NB4 (cell line): ENCODE measurements at regions not wholly inside any gene's neighbourhood (a gene's known extent, or its start where the extent isn't known, plus 50 kb on each side); places are given as distances from the start of the nearest gene placed in this dataset.
A peak's percentile ranks its signal among the peaks of the same experiment; 100 is the strongest.
"Not testable (repeated sequence)": the region's sequence is repeated elsewhere in the genome, so short reads cannot be mapped to it uniquely, and the experiment has no call there.

Source experiments
- DNase-seq: peaks from one replicate; pipeline ENCODE4 v3.0.0; 2010; ENCODE audit warnings: low read depth
- H3K4me3 ChIP-seq: one replicate; pipeline ENCODE4 v1.5.1; 2011; ENCODE audit warnings: mild to moderate bottlenecking, low read depth, low read length, moderate library complexity
- TF ChIP-seq, protein P1 (sequence below): IDR thresholded peaks from one replicate; pipeline ENCODE4 v1.5.1; 2012; ENCODE audit warnings: low read depth, low read length

DNA sequence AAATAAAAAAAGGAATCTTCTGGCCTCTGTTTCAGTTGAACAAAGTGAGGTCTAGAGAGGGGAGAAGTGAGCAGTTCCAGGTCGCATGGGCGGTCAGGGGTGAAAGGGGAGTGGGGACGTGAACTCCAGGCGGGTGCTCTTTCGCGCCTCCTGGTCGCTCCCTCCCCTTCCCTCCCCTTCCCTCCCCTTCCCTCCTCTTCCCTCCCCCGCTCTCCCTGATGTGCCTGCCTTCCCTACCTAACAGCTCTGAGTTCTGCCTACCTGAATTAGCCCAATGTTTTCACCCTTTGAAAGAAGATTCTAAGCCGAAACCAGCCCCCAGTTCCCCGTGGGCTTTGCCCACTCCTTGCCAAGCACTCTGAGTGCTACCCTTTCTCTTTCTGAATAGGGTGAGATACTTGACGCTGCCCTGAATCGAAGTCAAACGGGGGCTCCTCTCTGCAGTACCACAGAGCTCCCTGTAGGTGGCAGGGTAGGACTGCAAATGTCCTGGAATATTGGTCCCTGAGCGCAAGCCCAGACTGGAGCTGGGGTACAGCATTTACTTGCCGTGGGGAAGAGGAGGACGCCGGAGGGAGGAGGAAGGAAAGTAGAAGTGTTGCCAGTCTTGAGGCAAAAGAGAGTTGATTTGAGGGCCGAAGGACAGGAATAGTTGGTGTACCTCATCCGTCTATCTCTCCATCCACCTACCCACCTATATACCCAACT lies 214.4 kb downstream of the NPIPA7 start:
- DNase-seq, result peak; percentile 11
- TF ChIP-seq, protein P1, sequence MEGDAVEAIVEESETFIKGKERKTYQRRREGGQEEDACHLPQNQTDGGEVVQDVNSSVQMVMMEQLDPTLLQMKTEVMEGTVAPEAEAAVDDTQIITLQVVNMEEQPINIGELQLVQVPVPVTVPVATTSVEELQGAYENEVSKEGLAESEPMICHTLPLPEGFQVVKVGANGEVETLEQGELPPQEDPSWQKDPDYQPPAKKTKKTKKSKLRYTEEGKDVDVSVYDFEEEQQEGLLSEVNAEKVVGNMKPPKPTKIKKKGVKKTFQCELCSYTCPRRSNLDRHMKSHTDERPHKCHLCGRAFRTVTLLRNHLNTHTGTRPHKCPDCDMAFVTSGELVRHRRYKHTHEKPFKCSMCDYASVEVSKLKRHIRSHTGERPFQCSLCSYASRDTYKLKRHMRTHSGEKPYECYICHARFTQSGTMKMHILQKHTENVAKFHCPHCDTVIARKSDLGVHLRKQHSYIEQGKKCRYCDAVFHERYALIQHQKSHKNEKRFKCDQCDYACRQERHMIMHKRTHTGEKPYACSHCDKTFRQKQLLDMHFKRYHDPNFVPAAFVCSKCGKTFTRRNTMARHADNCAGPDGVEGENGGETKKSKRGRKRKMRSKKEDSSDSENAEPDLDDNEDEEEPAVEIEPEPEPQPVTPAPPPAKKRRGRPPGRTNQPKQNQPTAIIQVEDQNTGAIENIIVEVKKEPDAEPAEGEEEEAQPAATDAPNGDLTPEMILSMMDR, result peak; percentile 22
- not testable (repeated sequence) for H3K4me3 ChIP-seq

- not testable (repeated sequence) for DNase-seq
Observed at GRCh38 chr16:16595029-16595718, 216.2 kb downstream of the NPIPA7 start.

DNA sequence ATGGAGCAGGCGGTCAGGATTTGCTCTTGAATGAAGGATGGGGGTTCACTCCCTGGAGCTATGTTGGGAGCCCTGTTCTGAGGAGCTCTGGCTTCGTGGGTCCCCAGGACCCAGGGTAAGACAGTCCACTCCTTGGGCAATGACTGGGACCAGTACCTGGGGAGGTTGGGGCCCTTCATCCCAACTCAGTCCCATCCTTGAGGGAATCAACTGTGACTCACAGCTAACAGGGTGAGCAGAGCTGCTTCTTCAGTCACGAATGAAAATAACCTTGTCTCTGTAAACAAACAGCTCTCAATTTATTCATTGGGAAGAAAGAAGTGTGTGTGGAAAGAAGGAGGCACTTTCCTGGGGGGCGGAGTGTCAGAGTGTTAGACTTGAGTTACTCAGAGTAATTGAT lies 222.3 kb downstream of the NPIPA7 start:
- DNase-seq, H3K4me3 ChIP-seq: not testable (repeated sequence)

More at GRCh38 chr16:16595029-16595718, 216.2 kb downstream of the NPIPA7 start:
- H3K4me3 ChIP-seq, result not testable (repeated sequence)

DNA sequence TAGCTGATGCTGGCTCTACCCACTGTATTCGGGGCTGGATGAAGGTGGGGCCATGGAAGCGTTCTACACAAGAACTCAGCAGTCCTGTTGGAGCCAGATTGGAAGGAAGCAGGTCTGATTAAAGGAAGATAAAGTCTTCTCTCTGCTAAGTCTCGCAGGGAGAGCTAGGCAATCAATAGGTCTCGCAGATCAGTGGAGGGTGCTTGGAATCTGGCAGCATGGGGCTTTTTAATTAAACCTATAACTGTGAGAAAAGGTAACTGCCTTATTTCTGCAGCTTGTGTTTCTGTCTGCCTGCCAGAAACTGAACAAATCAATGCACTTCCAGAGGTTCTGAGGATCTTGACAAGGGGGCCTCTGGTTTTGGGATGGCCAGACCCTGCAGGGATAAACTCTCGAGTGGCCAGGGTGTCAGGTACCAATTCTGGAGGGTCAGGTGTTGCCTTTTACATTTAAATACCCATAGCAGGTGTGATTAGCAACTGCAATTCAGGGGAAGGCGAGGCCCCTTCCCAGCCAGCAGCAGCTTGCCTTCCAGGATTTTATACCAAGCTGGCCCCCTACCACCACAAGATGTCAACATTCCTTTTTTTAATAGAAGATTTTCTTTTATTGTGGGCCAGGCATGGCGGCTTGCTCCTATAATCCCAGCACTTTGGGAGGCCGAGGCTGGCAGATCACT lies 228.6 kb downstream of the NPIPA7 start:
- DNase-seq, result not testable (repeated sequence)

GRCh38 chr16:16609627-16610026 lies 230.7 kb downstream of the NPIPA7 start:
- not testable (repeated sequence) for DNase-seq, H3K4me3 ChIP-seq

More for the DNA sequence above, 228.6 kb downstream of the NPIPA7 start:
- not testable (repeated sequence) for H3K4me3 ChIP-seq

- not testable (repeated sequence) for H3K4me3 ChIP-seq, DNase-seq
Observed at GRCh38 chr16:16610389-16610967, 231.5 kb downstream of the NPIPA7 start.

GRCh38 chr16:16613212-16613611 lies 234.3 kb downstream of the NPIPA7 start:
- not testable (repeated sequence) for H3K4me3 ChIP-seq, DNase-seq

DNA sequence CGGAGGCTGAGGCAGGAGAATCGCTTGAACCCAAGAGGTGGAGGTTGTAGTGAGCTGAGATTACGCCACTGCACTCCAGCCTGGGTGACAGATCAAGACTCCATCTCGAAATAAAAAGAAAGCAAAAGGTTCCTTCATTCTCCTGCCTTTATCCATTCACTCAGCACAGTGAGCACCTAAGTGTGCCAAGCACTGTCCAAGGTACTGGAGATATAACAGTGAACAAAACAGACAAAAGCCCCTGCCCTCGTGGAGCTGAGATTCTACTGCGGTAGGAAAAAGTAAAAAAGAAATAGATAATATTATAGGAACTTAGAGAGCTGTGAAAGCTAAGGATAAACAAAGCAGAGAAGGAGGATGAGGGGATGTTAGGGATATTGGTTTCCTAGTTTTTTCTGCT lies 235.5 kb downstream of the NPIPA7 start:
- H3K4me3 ChIP-seq, DNase-seq: not testable (repeated sequence)

- DNase-seq, result not testable (repeated sequence)
Observed at GRCh38 chr16:16618963-16619465, 240.1 kb downstream of the NPIPA7 start.

DNA sequence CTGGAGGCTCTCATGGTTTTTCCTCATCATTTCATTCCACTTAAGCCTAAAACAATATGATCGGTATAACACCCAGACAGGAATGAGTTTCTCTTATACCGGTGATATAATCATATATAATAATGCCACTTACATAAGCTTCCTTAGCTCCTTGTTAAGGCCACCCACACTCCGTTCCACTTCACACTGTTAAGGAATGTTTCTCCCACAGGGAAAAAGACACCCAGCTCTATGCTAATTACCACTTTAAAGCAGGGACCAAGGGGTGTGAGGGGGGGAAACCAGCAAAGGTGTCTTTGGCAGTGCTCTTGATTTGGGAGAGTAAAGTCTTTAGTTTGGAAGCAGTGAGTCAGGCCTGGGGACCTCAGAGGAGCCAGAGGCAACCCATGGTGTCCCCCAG lies 245.4 kb downstream of the NPIPA7 start:
- H3K4me3 ChIP-seq, DNase-seq: not testable (repeated sequence)

More at GRCh38 chr16:16618963-16619465, 240.1 kb downstream of the NPIPA7 start:
- H3K4me3 ChIP-seq, result not testable (repeated sequence)

DNA sequence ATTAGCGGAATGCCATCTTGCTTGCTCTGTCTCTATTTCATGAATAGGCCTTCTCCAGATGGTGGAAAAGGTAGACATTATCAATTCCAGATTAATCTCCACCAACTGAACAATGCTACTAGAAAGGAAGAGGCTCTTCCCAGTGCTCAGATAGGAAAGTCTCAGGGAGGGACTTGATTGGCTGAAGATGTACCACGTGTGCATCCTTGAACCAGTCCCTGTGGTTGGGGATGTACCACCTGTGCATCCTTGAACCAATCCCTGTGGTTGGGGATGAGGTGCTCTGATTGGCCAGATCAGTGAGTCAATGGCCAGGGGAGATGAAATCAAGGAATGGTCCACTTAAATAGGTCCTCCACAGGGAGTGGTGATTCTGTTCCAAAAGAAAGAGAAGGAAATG lies 246.2 kb downstream of the NPIPA7 start:
- not testable (repeated sequence) for DNase-seq, H3K4me3 ChIP-seq

DNA sequence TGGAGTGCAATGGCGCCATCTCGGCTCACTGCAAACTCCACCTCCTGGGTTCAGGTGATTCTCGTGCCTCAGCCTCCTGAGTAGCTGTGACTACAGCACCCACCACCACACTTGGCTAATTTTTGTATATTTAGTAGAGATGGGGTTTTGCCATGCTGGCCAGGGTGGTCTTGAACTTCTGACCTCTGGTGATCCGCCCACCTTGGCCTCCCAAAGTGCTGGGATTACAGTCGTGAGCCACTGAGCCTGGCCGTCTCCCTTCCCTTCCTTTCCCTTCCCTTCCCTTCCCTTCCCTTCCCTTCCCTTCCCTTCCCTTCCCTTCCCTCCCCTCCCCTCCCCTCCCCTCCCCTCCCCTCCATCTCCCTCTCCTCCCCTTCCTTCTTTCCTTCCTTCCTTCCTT lies 248.9 kb downstream of the NPIPA7 start:
- DNase-seq, H3K4me3 ChIP-seq: not testable (repeated sequence)

- not testable (repeated sequence) for H3K4me3 ChIP-seq, DNase-seq
Observed at GRCh38 chr16:16638231-16638630, 259.3 kb downstream of the NPIPA7 start.

DNA sequence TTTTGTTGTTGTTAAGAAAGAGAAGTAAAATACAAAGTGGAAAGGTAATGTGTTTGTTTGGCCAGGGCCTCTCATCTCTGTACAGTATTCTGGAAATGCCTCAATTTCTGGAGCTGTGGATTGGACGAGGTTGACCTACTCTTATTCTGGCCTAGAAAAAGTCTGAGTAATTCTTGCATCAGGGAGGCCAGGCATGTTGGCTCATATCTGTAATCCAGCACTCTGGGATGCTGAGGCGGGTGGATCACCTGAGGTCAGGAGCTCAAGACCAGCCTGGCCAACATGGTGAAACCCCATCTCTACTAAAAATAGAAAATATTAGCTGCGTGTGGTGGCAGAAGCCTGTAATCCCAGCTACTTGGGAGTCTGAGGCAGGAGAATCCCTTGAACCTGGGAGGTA lies 259.8 kb downstream of the NPIPA7 start:
- DNase-seq, H3K4me3 ChIP-seq: not testable (repeated sequence)

- DNase-seq, H3K4me3 ChIP-seq: not testable (repeated sequence)
Observed at GRCh38 chr16:16643828-16644227, 264.9 kb downstream of the NPIPA7 start.

DNA sequence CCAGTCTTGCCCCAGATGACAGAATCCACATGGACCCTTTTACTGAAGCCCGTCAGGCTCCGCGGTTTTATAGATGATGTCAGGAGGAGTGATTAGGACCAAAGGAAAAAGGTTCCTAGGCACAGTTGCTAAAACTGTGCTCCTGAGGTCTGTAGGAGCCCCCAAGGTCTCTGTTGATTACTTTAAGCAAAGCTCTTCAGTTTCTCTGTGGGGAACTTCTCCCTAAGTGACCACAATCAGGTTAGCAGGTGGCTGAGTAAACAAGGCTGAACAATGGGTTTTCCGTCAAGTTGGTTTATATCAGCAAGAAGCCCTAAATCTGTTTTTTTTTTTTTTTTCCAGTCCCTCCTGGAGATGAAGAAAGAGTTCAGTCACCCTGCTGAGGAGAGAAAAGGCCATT lies 269.1 kb downstream of the NPIPA7 start:
- H3K4me3 ChIP-seq, DNase-seq: not testable (repeated sequence)

DNA sequence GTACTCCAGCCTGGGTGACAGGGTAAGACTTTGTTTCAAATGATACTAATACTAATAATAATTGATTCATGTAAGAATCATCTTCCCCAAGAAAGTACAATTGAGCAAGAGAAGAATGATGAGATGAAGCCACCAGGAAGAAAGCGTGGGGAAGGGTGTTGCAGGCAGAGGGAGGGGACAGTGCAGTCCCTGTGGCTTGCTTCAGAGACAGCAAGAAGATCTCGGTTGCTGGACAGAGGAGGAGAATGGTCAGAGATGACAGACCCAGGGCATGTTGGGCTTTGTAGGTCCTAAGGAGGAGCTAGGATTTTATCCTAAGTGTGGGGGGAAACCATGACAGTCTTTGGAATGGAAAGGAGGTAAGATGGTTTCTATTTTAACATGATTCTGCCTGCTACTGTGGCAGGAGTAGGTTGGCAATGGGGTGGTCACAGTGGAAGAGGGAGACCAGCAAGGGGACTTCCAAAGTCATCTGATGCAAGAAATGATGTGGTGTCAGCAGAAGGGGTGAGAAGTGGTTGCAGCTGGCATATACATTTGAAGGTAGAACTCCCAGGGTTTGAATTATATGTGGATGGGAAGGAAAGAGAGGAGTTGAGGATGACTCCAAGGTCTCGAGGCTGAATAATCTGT lies 293.4 kb downstream of the NPIPA7 start:
- not testable (repeated sequence) for DNase-seq, H3K4me3 ChIP-seq
